NCI-H2196 treated with DMSO at 0.1 percent for 48 hours (cell line): ENCODE measurements at regions not wholly inside any gene's neighbourhood (a gene's known extent, or its start where the extent isn't known, plus 50 kb on each side); places are given as distances from the start of the nearest gene placed in this dataset.

ENCODE experiments used
- DNase-seq: peaks from one replicate; lab custom pipeline; 2025; ENCODE audit not compliant: unreplicated experiment; lab: John Stamatoyannopoulos, UW

GRCh38 chr6:9494864-9495263, 920.0 kb downstream of the TFAP2A start:
- DNase-seq = no peak

GRCh38 chr6:9492790-9493189, 922.1 kb downstream of the TFAP2A start:
- no peak for DNase-seq

GRCh38 chr6:9487128-9487527, 927.7 kb downstream of the TFAP2A start:
- no peak for DNase-seq

- no peak for DNase-seq
These were observed 928.9 kb downstream of the TFAP2A start for GRCh38 chr6:9485992-9486391.

GRCh38 chr6:9484686-9485085, 930.2 kb downstream of the TFAP2A start:
- DNase-seq = no peak

GRCh38 chr6:9484091-9484490, 930.8 kb downstream of the TFAP2A start:
- no peak for DNase-seq

- DNase-seq = peak; percentile 10
These were observed 932.7 kb downstream of the TFAP2A start for GRCh38 chr6:9482030-9482738.

- DNase-seq = no peak
These were observed 933.4 kb downstream of the TFAP2A start for GRCh38 chr6:9481292-9482029.

GRCh38 chr6:9468277-9468676, 946.6 kb downstream of the TFAP2A start:
- DNase-seq = no peak

GRCh38 chr6:9467741-9468140, 947.1 kb downstream of the TFAP2A start:
- peak; percentile 57 for DNase-seq

- DNase-seq = no peak
These were observed 950.3 kb downstream of the TFAP2A start for GRCh38 chr6:9464583-9464982.

- peak; percentile 15 for DNase-seq
These were observed 951.6 kb downstream of the TFAP2A start for GRCh38 chr6:9463311-9463710.

GRCh38 chr6:9461188-9461587, 953.7 kb downstream of the TFAP2A start:
- DNase-seq = no peak

GRCh38 chr6:9458424-9458823, 956.5 kb downstream of the TFAP2A start:
- DNase-seq = no peak

GRCh38 chr6:9455864-9456658, 958.8 kb downstream of the TFAP2A start:
- DNase-seq = no peak

GRCh38 chr6:9439621-9440330, 975.1 kb downstream of the TFAP2A start:
- no peak for DNase-seq

- no peak for DNase-seq
These were observed 977.0 kb downstream of the TFAP2A start for GRCh38 chr6:9437836-9438235.

- DNase-seq = no peak
These were observed 979.6 kb downstream of the TFAP2A start for GRCh38 chr6:9435281-9435680.

- DNase-seq = no peak
These were observed 982.9 kb downstream of the TFAP2A start for GRCh38 chr6:9431945-9432344.

- DNase-seq = no peak
These were observed 986.3 kb downstream of the TFAP2A start for GRCh38 chr6:9428421-9429172.
